NCI-H524 treated with DMSO at 0.1 percent for 48 hours (cell line): ENCODE measurements at regions not wholly inside any gene's neighbourhood (a gene's known extent, or its start where the extent isn't known, plus 50 kb on each side); places are given as distances from the start of the nearest gene placed in this dataset.
A peak's percentile ranks its signal among the peaks of the same experiment; 100 is the strongest.
"Not testable (repeated sequence)": the region's sequence is repeated elsewhere in the genome, so short reads cannot be mapped to it uniquely, and the experiment has no call there.

Experiments used
- DNase-seq: peaks from one replicate; lab custom pipeline; 2025; lab: John Stamatoyannopoulos, UW

DNA sequence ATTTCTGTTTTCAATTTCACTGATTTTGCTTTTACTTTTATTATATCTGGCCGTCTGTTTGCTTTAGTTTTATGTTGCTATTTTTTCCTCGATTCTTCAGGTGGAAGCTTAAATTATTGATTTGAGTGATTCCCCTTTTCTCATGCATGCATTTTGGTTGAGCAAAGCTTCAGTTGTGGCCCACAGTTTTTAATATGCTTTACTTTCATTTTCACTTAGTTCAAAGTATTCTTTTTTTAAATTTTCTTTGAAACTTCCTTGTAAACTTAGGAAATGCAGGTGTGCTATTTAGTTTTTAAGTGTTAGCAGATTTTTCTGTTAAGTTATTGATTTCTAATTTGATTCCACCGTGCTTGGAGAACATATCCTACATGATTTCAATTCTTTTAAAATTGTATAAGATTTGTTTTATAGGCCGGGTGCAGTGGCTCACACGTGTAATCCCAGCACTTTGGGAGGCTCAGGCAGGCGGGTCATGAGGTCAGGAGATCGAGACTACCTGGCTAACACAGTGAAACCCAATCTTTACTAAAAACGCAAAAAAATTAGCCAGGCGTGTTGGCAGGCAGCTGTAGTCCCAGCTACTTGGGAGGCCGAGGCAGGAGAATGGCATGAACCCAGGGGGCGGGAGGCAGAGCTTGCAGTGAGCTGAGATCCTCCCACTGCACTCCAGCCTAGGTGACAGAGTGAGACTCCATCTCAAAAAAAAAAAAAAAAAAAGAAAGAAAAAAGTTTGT, 531.2 kb downstream of the KIF2B start:
- DNase-seq = no peak

DNA sequence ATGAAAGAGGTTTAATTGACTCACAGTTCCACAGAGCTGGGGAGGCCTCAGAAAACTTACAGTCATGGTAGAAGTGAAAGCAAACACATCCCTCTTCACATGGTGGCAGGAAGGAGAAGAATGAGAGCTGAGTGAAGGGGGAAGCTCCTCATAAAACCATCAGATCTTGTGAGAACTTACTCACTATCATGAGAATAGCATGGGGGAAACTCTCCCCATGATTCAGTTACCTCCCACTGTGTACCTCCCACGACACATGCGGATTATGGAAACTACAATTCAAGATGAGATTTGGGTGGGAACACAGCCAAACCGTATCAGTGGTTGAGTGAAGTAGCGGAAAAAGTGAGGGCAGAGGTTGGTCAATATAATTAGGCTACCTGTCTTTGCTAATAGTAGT, 538.3 kb downstream of the KIF2B start:
- not testable (repeated sequence) for DNase-seq

DNA sequence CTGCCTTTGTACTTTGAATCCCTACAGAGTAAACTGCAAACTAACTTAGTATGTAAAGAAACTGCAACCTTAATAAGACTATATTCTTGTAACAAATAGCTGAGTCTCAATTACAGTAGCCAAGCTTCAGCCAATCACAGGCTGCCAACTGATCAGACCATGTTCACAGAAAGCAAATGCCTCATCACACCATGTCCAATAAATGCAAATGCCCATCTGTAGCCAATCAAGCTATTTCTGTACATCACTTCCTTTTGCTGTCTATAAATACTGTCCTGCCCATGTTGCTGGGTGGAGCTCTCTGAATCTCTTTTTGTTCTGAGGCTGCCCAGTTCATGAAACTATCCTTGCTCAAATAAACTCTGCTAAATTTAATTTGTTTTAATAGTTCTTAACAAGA, 531.7 kb upstream of the TOM1L1 start:
- DNase-seq = no peak

- DNase-seq = no peak
These were observed 528.4 kb upstream of the TOM1L1 start for GRCh38 chr17:54372069-54372749.

- DNase-seq = no peak
These were observed 526.7 kb upstream of the TOM1L1 start for GRCh38 chr17:54373970-54374369.

- DNase-seq = not testable (repeated sequence)
These were observed 524.2 kb upstream of the TOM1L1 start for GRCh38 chr17:54376409-54376808.

GRCh38 chr17:54381482-54381881, 519.2 kb upstream of the TOM1L1 start:
- no peak for DNase-seq

GRCh38 chr17:54404259-54404658, 496.4 kb upstream of the TOM1L1 start:
- DNase-seq = no peak

GRCh38 chr17:54405826-54406225, 494.8 kb upstream of the TOM1L1 start:
- no peak for DNase-seq

DNA sequence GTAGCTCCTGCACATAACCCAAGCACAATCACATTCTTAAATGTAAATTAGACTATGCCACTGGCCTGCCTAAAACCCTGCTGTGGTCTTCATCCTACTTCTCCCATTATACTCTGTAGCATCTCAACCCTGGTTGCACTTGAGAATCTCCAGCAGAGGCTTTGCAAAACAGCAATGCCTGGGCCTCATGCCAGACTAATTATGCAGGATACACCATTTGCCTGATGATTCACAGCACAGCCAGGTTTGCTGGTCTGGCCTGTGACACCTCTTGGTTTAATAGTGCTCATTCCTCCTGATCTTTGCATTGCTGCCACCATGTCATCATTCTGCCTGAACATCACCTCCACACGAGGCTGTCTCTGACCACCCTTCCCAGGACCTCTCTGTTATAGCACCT, 491.9 kb upstream of the TOM1L1 start:
- DNase-seq = no peak

DNA sequence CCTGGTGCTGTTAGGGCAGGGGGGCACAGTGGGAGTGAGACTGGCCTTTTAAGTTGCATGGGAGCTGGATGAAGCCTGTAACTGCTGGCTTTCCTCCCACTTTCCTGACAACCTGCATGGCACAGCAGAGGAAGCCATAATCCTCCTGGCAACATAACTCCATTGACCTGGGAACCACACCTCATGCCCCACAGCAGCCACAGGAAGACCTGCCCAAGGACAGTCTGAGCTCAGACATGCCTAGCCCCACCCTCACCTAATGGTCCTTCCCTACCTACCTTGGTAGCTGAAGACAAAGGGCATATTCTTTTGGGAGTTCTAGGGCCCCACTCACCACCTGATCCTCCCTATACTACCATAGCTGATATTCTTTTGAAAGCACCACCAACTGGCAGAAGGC, 482.2 kb upstream of the TOM1L1 start:
- no peak for DNase-seq

DNA sequence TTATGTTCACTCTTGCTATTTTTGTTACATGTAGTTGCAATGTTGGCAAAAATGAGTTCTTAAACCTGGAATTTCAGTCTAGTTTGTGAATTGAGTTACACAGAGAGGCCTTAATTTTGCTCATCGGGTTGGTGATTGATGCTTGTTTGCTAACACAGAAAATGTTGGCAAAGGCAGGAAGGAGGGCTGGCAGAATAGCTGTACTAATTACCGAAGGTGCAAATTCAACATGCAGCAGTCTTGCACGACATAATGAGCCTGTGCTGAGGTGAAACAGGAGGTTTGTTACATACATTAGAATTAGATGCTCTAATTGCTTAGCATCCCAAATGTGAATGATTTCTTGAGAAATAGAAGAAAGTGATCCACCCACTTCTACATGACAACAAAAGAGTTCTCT, 475.0 kb upstream of the TOM1L1 start:
- no peak for DNase-seq

DNA sequence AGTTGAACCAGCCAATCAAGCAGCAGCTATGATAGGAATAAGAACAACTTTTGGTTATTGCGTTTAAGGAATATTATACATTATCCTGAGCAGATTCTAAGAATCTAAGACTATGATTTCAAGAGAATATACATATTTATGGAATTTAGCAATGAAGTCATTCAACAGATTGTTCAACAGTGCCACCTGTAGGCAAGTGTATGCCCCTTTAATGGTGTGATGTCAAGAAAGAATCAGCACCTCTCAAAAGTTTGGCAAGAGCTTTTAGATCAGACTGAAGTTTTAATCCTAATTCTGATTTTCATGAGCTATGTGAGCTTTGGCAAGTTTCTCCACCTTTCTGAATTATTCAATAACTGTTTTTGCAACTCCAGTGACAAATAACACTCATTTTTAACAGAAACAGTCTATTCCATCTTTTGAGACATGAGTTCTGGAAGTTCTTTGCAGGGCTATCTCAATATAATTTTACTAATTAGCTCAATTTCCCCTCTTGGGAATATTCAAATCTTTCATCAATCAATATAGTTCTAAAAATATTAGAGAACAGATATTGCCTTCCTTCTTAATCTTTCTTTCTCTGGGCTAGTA, 474.3 kb upstream of the TOM1L1 start:
- peak; percentile 12 for DNase-seq

DNA sequence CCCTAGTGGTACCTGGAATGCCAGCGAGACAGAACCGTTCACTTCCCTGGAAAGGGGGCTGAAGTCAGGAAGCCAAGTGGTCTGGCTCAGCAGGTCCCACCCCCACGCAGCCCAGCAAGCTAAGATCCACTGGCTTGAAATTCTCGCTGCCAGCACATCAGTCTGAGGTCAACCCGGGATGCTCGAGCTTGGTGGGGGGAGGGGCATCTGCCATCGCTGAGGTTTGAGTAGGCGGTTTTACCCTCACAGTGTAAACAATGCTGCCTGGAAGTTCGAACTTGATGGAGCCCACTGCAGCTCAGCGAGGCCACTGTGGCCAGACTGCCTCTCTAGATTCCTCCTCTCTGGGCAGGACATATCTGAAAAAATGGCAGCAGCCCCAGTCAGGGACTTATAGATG, 464.7 kb upstream of the TOM1L1 start:
- DNase-seq = no peak

GRCh38 chr17:54439816-54440215, 460.8 kb upstream of the TOM1L1 start:
- no peak for DNase-seq

- no peak for DNase-seq
These were observed 449.6 kb upstream of the TOM1L1 start for GRCh38 chr17:54451051-54451450.

DNA sequence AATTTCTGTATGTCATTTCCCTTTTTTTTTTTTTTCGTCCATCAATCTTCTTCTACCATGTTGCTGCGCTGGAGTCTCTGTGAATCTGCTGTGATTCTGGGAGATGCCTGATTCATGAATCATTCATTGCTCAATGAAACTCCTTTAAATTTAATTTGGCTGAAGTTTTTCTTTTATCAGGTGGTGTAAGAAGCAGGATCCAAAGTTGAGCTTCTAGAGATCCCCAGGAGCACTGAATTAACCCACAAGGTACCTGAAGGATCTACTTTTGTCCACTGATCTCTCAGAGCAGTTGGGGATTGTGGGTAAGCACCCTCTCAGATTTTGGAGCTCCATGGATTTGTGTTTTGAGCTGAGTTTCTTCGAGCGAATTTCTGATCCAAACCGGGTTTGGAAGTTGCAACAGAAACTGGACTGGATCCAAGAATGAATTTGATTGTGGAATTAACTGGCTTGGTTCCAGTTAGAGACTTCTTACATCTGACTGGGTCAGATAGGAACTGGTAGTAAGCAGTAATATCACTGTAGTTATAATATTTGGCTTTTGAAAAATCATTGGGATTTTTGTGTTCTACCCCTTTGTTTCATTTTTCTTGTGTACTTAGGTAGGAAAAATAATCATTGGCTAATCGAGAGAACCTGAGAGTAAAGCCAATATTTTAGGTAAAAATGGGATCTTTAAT, 447.8 kb upstream of the TOM1L1 start:
- DNase-seq = no peak

GRCh38 chr17:54455251-54455868, 445.3 kb upstream of the TOM1L1 start:
- no peak for DNase-seq

- not testable (repeated sequence) for DNase-seq
These were observed 435.2 kb upstream of the TOM1L1 start for GRCh38 chr17:54465443-54465842.

- no peak for DNase-seq
These were observed 433.8 kb upstream of the TOM1L1 start for GRCh38 chr17:54466875-54467274.

- no peak for DNase-seq
These were observed 417.8 kb upstream of the TOM1L1 start for GRCh38 chr17:54482843-54483242.

- no peak for DNase-seq
These were observed 407.0 kb upstream of the TOM1L1 start for GRCh38 chr17:54493691-54494090.
